NCI-H510A treated with DMSO at 0.1 percent for 48 hours (cell line): ENCODE measurements at regions not wholly inside any gene's neighbourhood (a gene's known extent, or its start where the extent isn't known, plus 50 kb on each side); places are given as distances from the start of the nearest gene placed in this dataset.

Experiments
- DNase-seq: peaks from one replicate; lab custom pipeline; 2025; lab: John Stamatoyannopoulos, UW

GRCh38 chr2:145835665-145836064 lies 1315.7 kb upstream of the ZEB2 start:
- no peak for DNase-seq

- DNase-seq: no peak
These were observed 1312.8 kb upstream of the ZEB2 start for GRCh38 chr2:145832681-145833080.

GRCh38 chr2:145829931-145830330 lies 1310.0 kb upstream of the ZEB2 start:
- no peak for DNase-seq

- no peak for DNase-seq
These were observed 1307.3 kb upstream of the ZEB2 start for GRCh38 chr2:145827235-145827634.

GRCh38 chr2:145824384-145824783 lies 1304.5 kb upstream of the ZEB2 start:
- DNase-seq: no peak

- no peak for DNase-seq
These were observed 1303.1 kb upstream of the ZEB2 start for GRCh38 chr2:145822892-145823534.

GRCh38 chr2:145820651-145821050 lies 1300.7 kb upstream of the ZEB2 start:
- no peak for DNase-seq

- DNase-seq: no peak
These were observed 1299.1 kb upstream of the ZEB2 start for GRCh38 chr2:145818890-145819504.

- DNase-seq: no peak
These were observed 1296.0 kb upstream of the ZEB2 start for GRCh38 chr2:145815933-145816332.

GRCh38 chr2:145813481-145813880 lies 1293.6 kb upstream of the ZEB2 start:
- DNase-seq: no peak

- peak; percentile 16 for DNase-seq
These were observed 1292.2 kb upstream of the ZEB2 start for GRCh38 chr2:145812165-145812554.

- no peak for DNase-seq
These were observed 1291.6 kb upstream of the ZEB2 start for GRCh38 chr2:145811276-145812164.

GRCh38 chr2:145807968-145808367 lies 1288.0 kb upstream of the ZEB2 start:
- DNase-seq: no peak

- DNase-seq: no peak
These were observed 1287.6 kb upstream of the ZEB2 start for GRCh38 chr2:145807554-145807953.

GRCh38 chr2:145806546-145806945 lies 1286.6 kb upstream of the ZEB2 start:
- DNase-seq: no peak

GRCh38 chr2:145802133-145802532 lies 1282.2 kb upstream of the ZEB2 start:
- DNase-seq: no peak

- no peak for DNase-seq
These were observed 1281.3 kb upstream of the ZEB2 start for GRCh38 chr2:145801210-145801609.

- DNase-seq: peak; percentile 2
These were observed 1280.5 kb upstream of the ZEB2 start for GRCh38 chr2:145800151-145801091.

GRCh38 chr2:145799595-145800108 lies 1279.7 kb upstream of the ZEB2 start:
- DNase-seq: no peak

GRCh38 chr2:145798419-145798818 lies 1278.5 kb upstream of the ZEB2 start:
- no peak for DNase-seq

GRCh38 chr2:145797692-145798091 lies 1277.8 kb upstream of the ZEB2 start:
- DNase-seq: no peak

- DNase-seq: no peak
These were observed 1272.8 kb upstream of the ZEB2 start for GRCh38 chr2:145792745-145793144.
